HCEC 1CT (cell line): ENCODE measurements at regions not wholly inside any gene's neighbourhood (a gene's known extent, or its start where the extent isn't known, plus 50 kb on each side); places are given as distances from the start of the nearest gene placed in this dataset.

ENCODE experiments used
- DNase-seq: peaks from one replicate; pipeline ENCODE4 v3.0.0-alpha.2; 2017

GRCh38 chr12:58372298-58372697, 430.9 kb downstream of the ATP23 start:
- no peak for DNase-seq

- peak; percentile 41 for DNase-seq
Observed at GRCh38 chr12:58378028-58378427, 436.7 kb downstream of the ATP23 start.

- no peak for DNase-seq
Observed at GRCh38 chr12:58381546-58381945, 440.2 kb downstream of the ATP23 start.

- no peak for DNase-seq
Observed at GRCh38 chr12:58384196-58384595, 442.8 kb downstream of the ATP23 start.

GRCh38 chr12:58386136-58386535, 444.8 kb downstream of the ATP23 start:
- no peak for DNase-seq

- peak; percentile 73 for DNase-seq
Observed at GRCh38 chr12:58387199-58387598, 445.8 kb downstream of the ATP23 start.

- peak; percentile 13 for DNase-seq
Observed at GRCh38 chr12:58388261-58388660, 446.9 kb downstream of the ATP23 start.

- DNase-seq, result peak; percentile 30
Observed at GRCh38 chr12:58393152-58393551, 451.8 kb downstream of the ATP23 start.

GRCh38 chr12:58395056-58395455, 453.7 kb downstream of the ATP23 start:
- DNase-seq, result no peak

- DNase-seq, result peak; percentile 39
Observed at GRCh38 chr12:58395470-58395869, 454.1 kb downstream of the ATP23 start.

GRCh38 chr12:58396239-58396638, 454.9 kb downstream of the ATP23 start:
- DNase-seq, result no peak

GRCh38 chr12:58405363-58405762, 464.0 kb downstream of the ATP23 start:
- no peak for DNase-seq

- DNase-seq, result peak; percentile 26
Observed at GRCh38 chr12:58408516-58408915, 467.1 kb downstream of the ATP23 start.

- no peak for DNase-seq
Observed at GRCh38 chr12:58412461-58413060, 471.2 kb downstream of the ATP23 start.

- DNase-seq, result peak; percentile 73
Observed at GRCh38 chr12:58413794-58414193, 472.4 kb downstream of the ATP23 start.

- peak; percentile 77 for DNase-seq
Observed at GRCh38 chr12:58414398-58414871, 473.1 kb downstream of the ATP23 start.

GRCh38 chr12:58415716-58416115, 474.3 kb downstream of the ATP23 start:
- DNase-seq, result peak; percentile 5

GRCh38 chr12:58416236-58416635, 474.9 kb downstream of the ATP23 start:
- DNase-seq, result peak; percentile 78

- DNase-seq, result no peak
Observed at GRCh38 chr12:58419196-58419760, 477.9 kb downstream of the ATP23 start.

GRCh38 chr12:58419905-58420304, 478.5 kb downstream of the ATP23 start:
- no peak for DNase-seq

- DNase-seq, result no peak
Observed at GRCh38 chr12:58420503-58420902, 479.1 kb downstream of the ATP23 start.

GRCh38 chr12:58421990-58422389, 480.6 kb downstream of the ATP23 start:
- DNase-seq, result no peak

GRCh38 chr12:58424735-58425392, 483.5 kb downstream of the ATP23 start:
- DNase-seq, result no peak
